ENCODE measurements at regions not wholly inside any gene's neighbourhood (a gene's known extent, or its start where the extent isn't known, plus 50 kb on each side); places are given as distances from the start of the nearest gene placed in this dataset.
"Not testable (repeated sequence)": the region's sequence is repeated elsewhere in the genome, so short reads cannot be mapped to it uniquely, and the experiment has no call there.

- DNase-seq (ENCODE audit: low read depth) = no peak
- no peak overlapping the region for H3K4me3 ChIP-seq (ENCODE audit: low read depth, low read length)
- no peak for TF ChIP-seq CTCF (IDR thresholded peaks at IDR 0.05; ENCODE audit: insufficient read depth, low read depth, low read length, missing control alignments)
These were observed 300.3 kb downstream of the FOXO1 start for GRCh38 chr13:40366119-40366518.

GRCh38 chr13:40368127-40368891 is 298.1 kb downstream of the FOXO1 start:
- H3K4me3 ChIP-seq (ENCODE audit: low read depth, low read length) = no peak overlapping the region
- DNase-seq (ENCODE audit: low read depth) = no peak
- TF ChIP-seq CTCF (IDR thresholded peaks at IDR 0.05; ENCODE audit: insufficient read depth, low read depth, low read length, missing control alignments) = no peak

GRCh38 chr13:40370661-40371060 is 295.8 kb downstream of the FOXO1 start:
- no peak for TF ChIP-seq CTCF (IDR thresholded peaks at IDR 0.05; ENCODE audit: insufficient read depth, low read depth, low read length, missing control alignments)
- H3K4me3 ChIP-seq (ENCODE audit: low read depth, low read length) = no peak overlapping the region
- no peak for DNase-seq (ENCODE audit: low read depth)

- no peak overlapping the region for H3K4me3 ChIP-seq (ENCODE audit: low read depth, low read length)
- no peak for DNase-seq (ENCODE audit: low read depth)
- no peak for TF ChIP-seq CTCF (IDR thresholded peaks at IDR 0.05; ENCODE audit: insufficient read depth, low read depth, low read length, missing control alignments)
These were observed 294.8 kb downstream of the FOXO1 start for GRCh38 chr13:40371531-40372125.

GRCh38 chr13:40373608-40374007 is 292.8 kb downstream of the FOXO1 start:
- peak; percentile 40 for DNase-seq (ENCODE audit: low read depth)
- not testable (repeated sequence) for H3K4me3 ChIP-seq (ENCODE audit: low read depth, low read length)

- no peak for DNase-seq (ENCODE audit: low read depth)
- TF ChIP-seq CTCF (IDR thresholded peaks at IDR 0.05; ENCODE audit: insufficient read depth, low read depth, low read length, missing control alignments) = no peak
- H3K4me3 ChIP-seq (ENCODE audit: low read depth, low read length) = no peak overlapping the region
These were observed 290.8 kb downstream of the FOXO1 start for GRCh38 chr13:40375489-40376171.

- no peak overlapping the region for H3K4me3 ChIP-seq (ENCODE audit: low read depth, low read length)
- DNase-seq (ENCODE audit: low read depth) = no peak
- TF ChIP-seq CTCF (IDR thresholded peaks at IDR 0.05; ENCODE audit: insufficient read depth, low read depth, low read length, missing control alignments) = no peak
These were observed 290.1 kb downstream of the FOXO1 start for GRCh38 chr13:40376296-40376849.
